GM20431 (cell line): ENCODE measurements at regions not wholly inside any gene's neighbourhood (a gene's known extent, or its start where the extent isn't known, plus 50 kb on each side); places are given as distances from the start of the nearest gene placed in this dataset.

Experiments used
- in situ Hi-C: fragments of 300-500 bp; cut with MseI, MboI; formaldehyde crosslinking; loops from one replicate; pipeline ENCODE4 v1.15.0; 2020; ENCODE audit warnings: low sequenced_read_pairs; ENCODE audit not compliant: unreplicated experiment

- in situ Hi-C loops = no loop called here
Measured at GRCh38 chr15:39145854-39146625, 434.8 kb upstream of the THBS1 start.

GRCh38 chr15:39149636-39150150 is 431.2 kb upstream of the THBS1 start:
- in situ Hi-C loops = loop anchor here (25.0 kb wide), 1 partner anchor 438 kb away; the partner anchor contains the start of gene THBS1

GRCh38 chr15:39151545-39151944 is 429.3 kb upstream of the THBS1 start:
- in situ Hi-C loops = loop anchor here (25.0 kb wide), 1 partner anchor 436 kb away; the partner anchor contains the start of gene THBS1

GRCh38 chr15:39153058-39153714 is 427.7 kb upstream of the THBS1 start:
- in situ Hi-C loops = loop anchor here (25.0 kb wide), 1 partner anchor 434 kb away; the partner anchor contains the start of gene THBS1

GRCh38 chr15:39153716-39154115 is 427.2 kb upstream of the THBS1 start:
- in situ Hi-C loops = loop anchor here (25.0 kb wide), 1 partner anchor 434 kb away; the partner anchor contains the start of gene THBS1

GRCh38 chr15:39154227-39154638 is 426.6 kb upstream of the THBS1 start:
- in situ Hi-C loops = loop anchor here (25.0 kb wide), 1 partner anchor 433 kb away; the partner anchor contains the start of gene THBS1

- in situ Hi-C loops = loop anchor here (25.0 kb wide), 1 partner anchor 433 kb away; the partner anchor contains the start of gene THBS1
Measured at GRCh38 chr15:39154776-39155175, 426.1 kb upstream of the THBS1 start.

- in situ Hi-C loops = loop anchor here (25.0 kb wide), 1 partner anchor 431 kb away; the partner anchor contains the start of gene THBS1
Measured at GRCh38 chr15:39156166-39156565, 424.7 kb upstream of the THBS1 start.

- in situ Hi-C loops = loop anchor here (25.0 kb wide), 1 partner anchor 431 kb away; the partner anchor contains the start of gene THBS1
Measured at GRCh38 chr15:39156646-39157250, 424.1 kb upstream of the THBS1 start.

- in situ Hi-C loops = loop anchor here (25.0 kb wide), 1 partner anchor 429 kb away; the partner anchor contains the start of gene THBS1
Measured at GRCh38 chr15:39157882-39158281, 423.0 kb upstream of the THBS1 start.

GRCh38 chr15:39159833-39160232 is 421.0 kb upstream of the THBS1 start:
- in situ Hi-C loops = loop anchor here (25.0 kb wide), 1 partner anchor 427 kb away; the partner anchor contains the start of gene THBS1

- in situ Hi-C loops = loop anchor here (25.0 kb wide), 1 partner anchor 426 kb away; the partner anchor contains the start of gene THBS1
Measured at GRCh38 chr15:39161096-39161495, 419.8 kb upstream of the THBS1 start.

GRCh38 chr15:39165020-39165706 is 415.7 kb upstream of the THBS1 start:
- in situ Hi-C loops = loop anchor here (25.0 kb wide), 1 partner anchor 422 kb away; the partner anchor contains the start of gene THBS1

- in situ Hi-C loops = loop anchor here (25.0 kb wide), 1 partner anchor 420 kb away; the partner anchor contains the start of gene THBS1
Measured at GRCh38 chr15:39167164-39168058, 413.5 kb upstream of the THBS1 start.

- in situ Hi-C loops = loop anchor here (25.0 kb wide), 1 partner anchor 415 kb away; the partner anchor contains the start of gene THBS1
Measured at GRCh38 chr15:39171944-39172368, 408.9 kb upstream of the THBS1 start.

GRCh38 chr15:39172380-39173281 is 408.2 kb upstream of the THBS1 start:
- in situ Hi-C loops = loop anchor here (25.0 kb wide), 1 partner anchor 415 kb away; the partner anchor contains the start of gene THBS1

GRCh38 chr15:39173426-39173825 is 407.5 kb upstream of the THBS1 start:
- in situ Hi-C loops = loop anchor here (25.0 kb wide), 1 partner anchor 414 kb away; the partner anchor contains the start of gene THBS1
